ENCODE measurements at regions not wholly inside any gene's neighbourhood (a gene's known extent, or its start where the extent isn't known, plus 50 kb on each side); places are given as distances from the start of the nearest gene placed in this dataset.

DNA sequence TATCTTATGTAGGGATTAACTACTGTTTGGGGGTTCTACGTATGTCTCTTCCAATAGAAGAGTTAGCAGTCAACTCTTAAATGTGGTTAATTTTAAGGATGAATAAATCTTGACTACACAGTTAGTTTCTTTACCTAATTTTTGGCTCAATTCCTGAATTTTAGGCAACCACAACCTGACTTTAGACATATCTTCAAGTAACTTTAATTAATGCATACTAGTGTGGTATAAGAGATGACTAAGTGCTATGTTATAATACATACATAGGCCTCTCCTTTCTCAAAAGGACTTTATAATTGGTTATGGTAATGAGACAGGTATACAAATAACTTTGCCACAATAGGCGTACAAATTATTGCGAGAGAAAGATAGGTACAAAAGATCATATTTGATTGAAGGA, 312.0 kb downstream of the IRS1 start:
- peaks cover 6% of the 10 kb centered on the region for H3K9me3 Mint-ChIP-seq (ENCODE audit: low read depth, unreplicated experiment)
- CTCF ChIA-PET, result no interaction called here
- no peak for DNase-seq
- H3K4me3 Mint-ChIP-seq (ENCODE audit: low read depth, unreplicated experiment), result no peak overlapping the region
- no TSS peak for BruUV-seq (replicated peaks)
- H3K27me3 Mint-ChIP-seq (ENCODE audit: unreplicated experiment), result no peaks in the 10 kb centered on the region
- H3K27ac Mint-ChIP-seq (ENCODE audit: unreplicated experiment), result no peak overlapping the region
- TF ChIP-seq, protein P1, sequence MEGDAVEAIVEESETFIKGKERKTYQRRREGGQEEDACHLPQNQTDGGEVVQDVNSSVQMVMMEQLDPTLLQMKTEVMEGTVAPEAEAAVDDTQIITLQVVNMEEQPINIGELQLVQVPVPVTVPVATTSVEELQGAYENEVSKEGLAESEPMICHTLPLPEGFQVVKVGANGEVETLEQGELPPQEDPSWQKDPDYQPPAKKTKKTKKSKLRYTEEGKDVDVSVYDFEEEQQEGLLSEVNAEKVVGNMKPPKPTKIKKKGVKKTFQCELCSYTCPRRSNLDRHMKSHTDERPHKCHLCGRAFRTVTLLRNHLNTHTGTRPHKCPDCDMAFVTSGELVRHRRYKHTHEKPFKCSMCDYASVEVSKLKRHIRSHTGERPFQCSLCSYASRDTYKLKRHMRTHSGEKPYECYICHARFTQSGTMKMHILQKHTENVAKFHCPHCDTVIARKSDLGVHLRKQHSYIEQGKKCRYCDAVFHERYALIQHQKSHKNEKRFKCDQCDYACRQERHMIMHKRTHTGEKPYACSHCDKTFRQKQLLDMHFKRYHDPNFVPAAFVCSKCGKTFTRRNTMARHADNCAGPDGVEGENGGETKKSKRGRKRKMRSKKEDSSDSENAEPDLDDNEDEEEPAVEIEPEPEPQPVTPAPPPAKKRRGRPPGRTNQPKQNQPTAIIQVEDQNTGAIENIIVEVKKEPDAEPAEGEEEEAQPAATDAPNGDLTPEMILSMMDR (IDR thresholded peaks at IDR 0.05; ENCODE audit: unreplicated experiment), result no peak
- peaks cover 21% of the 10 kb centered on the region for H3K4me1 Mint-ChIP-seq (ENCODE audit: low read depth, unreplicated experiment)
- no peaks in the 10 kb centered on the region for H3K36me3 Mint-ChIP-seq (ENCODE audit: insufficient read depth, unreplicated experiment)
- intact Hi-C loops (cut with micrococcal nuclease; ENCODE audit: unreplicated experiment), result no loop called here

GRCh38 chr2:226483745-226484619, 315.6 kb downstream of the IRS1 start:
- H3K36me3 Mint-ChIP-seq (ENCODE audit: insufficient read depth, unreplicated experiment), result peaks cover 1% of the 10 kb centered on the region
- intact Hi-C loops (cut with micrococcal nuclease; ENCODE audit: unreplicated experiment), result no loop called here
- H3K4me3 Mint-ChIP-seq (ENCODE audit: low read depth, unreplicated experiment), result peak overlapping the region; percentile 4

DNA sequence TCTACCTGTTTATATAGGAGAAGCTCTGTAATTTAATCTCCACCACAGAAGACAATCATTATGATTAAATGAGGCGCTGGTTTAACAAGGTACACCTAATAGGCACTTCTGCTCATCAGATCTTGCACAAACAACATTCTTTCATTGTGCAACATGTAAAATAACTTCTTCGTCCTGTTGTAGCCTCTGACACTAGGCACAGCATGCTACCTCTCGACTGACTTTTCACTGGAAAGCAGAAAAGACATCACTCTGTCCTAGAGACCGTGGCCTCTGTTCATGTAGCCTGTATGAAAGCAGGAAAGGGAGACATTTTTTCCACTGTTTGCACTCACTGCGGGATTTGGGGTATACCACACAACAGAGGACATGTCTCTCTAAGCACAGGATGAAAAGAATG, 316.5 kb downstream of the IRS1 start:
- CTCF ChIA-PET, result interaction anchor here (0.7 kb wide), 1 partner anchor 7 kb away, joined by 3 read pairs; no protein-coding TSS in a partner anchor
- BruUV-seq (replicated peaks), result no TSS peak
- Mint-ChIP-seq H3K9me3 (ENCODE audit: low read depth, unreplicated experiment) (no peaks in the 10 kb centered on the region), H3K4me1 (ENCODE audit: low read depth, unreplicated experiment) (peaks cover 39% of the 10 kb centered on the region), H3K27me3 (ENCODE audit: unreplicated experiment) (no peaks in the 10 kb centered on the region), H3K36me3 (ENCODE audit: insufficient read depth, unreplicated experiment) (peaks cover 10% of the 10 kb centered on the region), H3K27ac (ENCODE audit: unreplicated experiment) (no peak overlapping the region), H3K4me3 (ENCODE audit: low read depth, unreplicated experiment) (peak overlapping the region; percentile 4)
- TF ChIP-seq, protein P1 (IDR thresholded peaks at IDR 0.05; ENCODE audit: unreplicated experiment), result no peak
- no peak for DNase-seq
- intact Hi-C loops (cut with micrococcal nuclease; ENCODE audit: unreplicated experiment), result no loop called here

More at GRCh38 chr2:226483745-226484619, 315.6 kb downstream of the IRS1 start:
- Mint-ChIP-seq H3K27ac (ENCODE audit: unreplicated experiment) (peak overlapping the region; percentile 34), H3K9me3 (ENCODE audit: low read depth, unreplicated experiment) (peaks cover 3% of the 10 kb centered on the region), H3K27me3 (ENCODE audit: unreplicated experiment) (no peaks in the 10 kb centered on the region), H3K4me1 (ENCODE audit: low read depth, unreplicated experiment) (peaks cover 30% of the 10 kb centered on the region)
- TF ChIP-seq, protein P1 (IDR thresholded peaks at IDR 0.05; ENCODE audit: unreplicated experiment), result no peak
- DNase-seq, result no peak
- CTCF ChIA-PET, result interaction anchor here (0.6 to 0.7 kb wide), 4 partner anchors 8 to 674 kb away, joined by 3 to 6 read pairs (median 4); no protein-coding TSS in a partner anchor
- no TSS peak for BruUV-seq (replicated peaks)

DNA sequence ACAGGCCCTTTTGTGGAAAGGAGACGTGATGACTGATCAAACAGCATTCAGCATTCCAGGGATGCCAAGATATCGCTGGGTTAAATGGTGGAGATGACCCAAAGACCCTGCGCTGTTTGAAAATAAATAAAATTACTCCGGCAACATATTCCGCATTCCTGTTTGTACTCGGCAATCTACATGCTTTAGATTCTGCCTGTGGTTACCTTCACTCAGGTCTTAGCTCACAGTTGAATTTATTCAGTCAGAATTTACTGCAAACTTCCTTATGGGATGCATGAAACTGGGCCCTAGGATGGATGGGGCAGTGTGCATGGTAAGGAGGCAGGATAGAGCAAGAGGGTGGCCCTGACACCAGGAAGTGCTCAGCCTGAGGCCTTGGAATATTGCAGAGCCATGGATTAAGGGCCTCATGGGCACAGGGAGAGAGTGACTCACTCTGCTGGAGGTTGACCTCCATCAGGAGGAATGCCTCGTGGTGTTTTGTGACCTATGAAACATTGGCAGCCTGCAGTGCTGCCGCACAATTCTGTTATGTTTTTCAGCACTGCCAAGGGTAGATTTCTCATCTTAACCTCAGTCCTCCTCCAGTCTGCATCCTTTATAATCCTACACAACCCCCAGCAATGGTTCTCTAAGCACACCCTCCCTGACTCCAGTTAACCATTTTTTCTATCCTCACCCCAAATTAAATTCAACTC, 321.4 kb downstream of the IRS1 start:
- H3K4me1 Mint-ChIP-seq (ENCODE audit: low read depth, unreplicated experiment), result peaks cover 62% of the 10 kb centered on the region
- TF ChIP-seq, protein P1 (IDR thresholded peaks at IDR 0.05; ENCODE audit: unreplicated experiment), result no peak

More for the DNA sequence above, 321.4 kb downstream of the IRS1 start:
- Mint-ChIP-seq H3K9me3 (ENCODE audit: low read depth, unreplicated experiment) (peaks cover 4% of the 10 kb centered on the region), H3K36me3 (ENCODE audit: insufficient read depth, unreplicated experiment) (peaks cover 15% of the 10 kb centered on the region), H3K27me3 (ENCODE audit: unreplicated experiment) (no peaks in the 10 kb centered on the region), H3K27ac (ENCODE audit: unreplicated experiment) (peak overlapping the region; percentile 85), H3K4me3 (ENCODE audit: low read depth, unreplicated experiment) (no peak overlapping the region)
- intact Hi-C loops (cut with micrococcal nuclease; ENCODE audit: unreplicated experiment), result loop anchor here (1.0 to 5.0 kb wide), 8 partner anchors 67 to 586 kb away; no protein-coding TSS in a partner anchor
- peak; percentile 76 for DNase-seq
- BruUV-seq (replicated peaks), result no TSS peak
- CTCF ChIA-PET, result interaction anchor here (0.5 to 1.3 kb wide), 7 partner anchors 67 to 1760 kb away, joined by 3 to 4 read pairs (median 3); no protein-coding TSS in a partner anchor

All from Calu3 (cell line).